BLaER1 treated with 17β-estradiol and CSF1 and Interleukin-3, amounts not matched to agents 10 nM and 100 nM (cell line): ENCODE measurements at regions not wholly inside any gene's neighbourhood (a gene's known extent, or its start where the extent isn't known, plus 50 kb on each side); places are given as distances from the start of the nearest gene placed in this dataset.
"Not testable (repeated sequence)": the region's sequence is repeated elsewhere in the genome, so short reads cannot be mapped to it uniquely, and the experiment has no call there.

Source experiments
- H3K27ac ChIP-seq, 11 experiments: shearing (Covaris generic); formaldehyde crosslinking; 2 replicates each; pipeline ENCODE4 v1.8.1; 2022
- H3K27me3 ChIP-seq, 11 experiments: shearing (Covaris generic); formaldehyde crosslinking; 2 replicates each; pipeline ENCODE4 v1.8.1; 2022
- H3K36me3 ChIP-seq, 11 experiments: shearing (Covaris generic); formaldehyde crosslinking; 2 replicates each; pipeline ENCODE4 v1.8.1; 2022
- H3K4me1 ChIP-seq, 10 experiments: shearing (Covaris generic); formaldehyde crosslinking; 2 replicates each; pipeline ENCODE4 v1.8.1; 2022
- H3K4me2 ChIP-seq, 11 experiments: shearing (Covaris generic); formaldehyde crosslinking; 2 replicates each; pipeline ENCODE4 v1.8.1; 2022
- H3K4me3 ChIP-seq, 10 experiments: shearing (Covaris generic); formaldehyde crosslinking; 2 replicates each; pipeline ENCODE4 v1.8.1; 2022
- H3K9ac ChIP-seq, 11 experiments: shearing (Covaris generic); formaldehyde crosslinking; 2 replicates each; pipeline ENCODE4 v1.8.1; 2022
- H3K9me3 ChIP-seq, 11 experiments: shearing (Covaris generic); formaldehyde crosslinking; replicated peaks in 1 of 11; 2 replicates each; pipeline ENCODE4 v1.8.1; 2022
- H4K20me1 ChIP-seq, 11 experiments: shearing (Covaris generic); formaldehyde crosslinking; 2 replicates each; pipeline ENCODE4 v1.8.1; 2022
- Cebpa-rat ChIP-seq, 11 experiments: shearing (Covaris generic); IDR thresholded peaks; 2 replicates each; pipeline ENCODE4 v1.8.1; 2022

- TF ChIP-seq Cebpa-rat (IDR thresholded peaks at IDR 0.05) = no peak
- H3K4me3 ChIP-seq = no peak overlapping the region
Measured at GRCh38 chr2:190150413-190150812, 87.9 kb upstream of the MSTN start.

GRCh38 chr2:190149908-190150307, 87.4 kb upstream of the MSTN start:
- Histone ChIP-seq H3K9ac (no peak overlapping the region), H3K36me3 (no peaks in the 10 kb centered on the region), H3K4me1 (no peaks in the 10 kb centered on the region), H3K9me3 (peaks cover 0 to 6% (median 0%) of the 10 kb centered on the region in 11 experiments; a peak in 2 of 22 replicates), H4K20me1 (no peaks in the 10 kb centered on the region), H3K4me3 (no peak overlapping the region), H3K27me3 (no peaks in the 10 kb centered on the region), H3K27ac (no peak overlapping the region), H3K4me2 (no peak overlapping the region)
- no peak for TF ChIP-seq Cebpa-rat (IDR thresholded peaks at IDR 0.05)

More at GRCh38 chr2:190150413-190150812, 87.9 kb upstream of the MSTN start:
- peaks cover 0 to 6% (median 0%) of the 10 kb centered on the region in 11 experiments; a peak in 2 of 22 replicates for H3K9me3 ChIP-seq
- H3K4me1 ChIP-seq = no peaks in the 10 kb centered on the region
- no peak overlapping the region for H3K9ac ChIP-seq
- no peaks in the 10 kb centered on the region for H4K20me1 ChIP-seq
- H3K4me2 ChIP-seq = no peak overlapping the region
- no peak overlapping the region for H3K27ac ChIP-seq
- H3K36me3 ChIP-seq = no peaks in the 10 kb centered on the region
- no peaks in the 10 kb centered on the region for H3K27me3 ChIP-seq

- H3K4me1 ChIP-seq = no peaks in the 10 kb centered on the region
- no peak overlapping the region for H3K9ac ChIP-seq
- no peak overlapping the region for H3K27ac ChIP-seq
- peaks cover 0 to 6% (median 0%) of the 10 kb centered on the region in 11 experiments; a peak in 2 of 22 replicates for H3K9me3 ChIP-seq
- no peak for TF ChIP-seq Cebpa-rat (IDR thresholded peaks at IDR 0.05)
- H3K4me3 ChIP-seq = no peak overlapping the region
- H3K4me2 ChIP-seq = no peak overlapping the region
- no peaks in the 10 kb centered on the region for H3K36me3 ChIP-seq
- no peaks in the 10 kb centered on the region for H3K27me3 ChIP-seq
- H4K20me1 ChIP-seq = no peaks in the 10 kb centered on the region
Measured at GRCh38 chr2:190149200-190149599, 86.7 kb upstream of the MSTN start.

GRCh38 chr2:190146109-190146508, 83.6 kb upstream of the MSTN start:
- not testable (repeated sequence) for H3K9ac ChIP-seq, H3K4me2 ChIP-seq, H3K4me1 ChIP-seq, H3K27me3 ChIP-seq, H3K4me3 ChIP-seq, H3K27ac ChIP-seq, H4K20me1 ChIP-seq, H3K36me3 ChIP-seq
- peaks cover 9 to 24% (median 15%) of the 10 kb centered on the region in 11 experiments for H3K9me3 ChIP-seq

GRCh38 chr2:190140474-190140873, 77.9 kb upstream of the MSTN start:
- not testable (repeated sequence) for H3K9ac ChIP-seq, H3K4me3 ChIP-seq, H3K4me1 ChIP-seq, H3K36me3 ChIP-seq, H3K27ac ChIP-seq, H4K20me1 ChIP-seq, H3K4me2 ChIP-seq, H3K27me3 ChIP-seq
- peaks cover 33 to 58% (median 44%) of the 10 kb centered on the region in 11 experiments for H3K9me3 ChIP-seq

- H4K20me1 ChIP-seq = no peaks in the 10 kb centered on the region
- H3K27ac ChIP-seq = no peak overlapping the region
- no peaks in the 10 kb centered on the region; a peak in 2 of 22 replicates for H3K36me3 ChIP-seq
- H3K9me3 ChIP-seq = peaks cover 33 to 58% (median 44%) of the 10 kb centered on the region in 11 experiments
- no peak for TF ChIP-seq Cebpa-rat (IDR thresholded peaks at IDR 0.05)
- no peaks in the 10 kb centered on the region for H3K27me3 ChIP-seq
- no peak overlapping the region for H3K4me3 ChIP-seq
- no peaks in the 10 kb centered on the region for H3K4me1 ChIP-seq
- H3K9ac ChIP-seq = no peak overlapping the region
- no peak overlapping the region for H3K4me2 ChIP-seq
Measured at GRCh38 chr2:190139371-190139770, 76.8 kb upstream of the MSTN start.

GRCh38 chr2:190138032-190138431, 75.5 kb upstream of the MSTN start:
- Histone ChIP-seq H3K4me3 (no peak overlapping the region), H3K9me3 (peaks cover 33 to 58% (median 44%) of the 10 kb centered on the region in 11 experiments), H3K36me3 (no peaks in the 10 kb centered on the region; a peak in 2 of 22 replicates), H3K9ac (no peak overlapping the region), H3K27ac (no peak overlapping the region), H4K20me1 (no peaks in the 10 kb centered on the region), H3K4me2 (no peak overlapping the region), H3K4me1 (no peaks in the 10 kb centered on the region), H3K27me3 (no peaks in the 10 kb centered on the region)
- TF ChIP-seq Cebpa-rat (IDR thresholded peaks at IDR 0.05) = no peak

- Histone ChIP-seq H3K9ac (no peak overlapping the region), H3K27ac (no peak overlapping the region), H3K36me3 (no peaks in the 10 kb centered on the region; a peak in 2 of 22 replicates), H3K4me3 (no peak overlapping the region), H3K9me3 (peaks cover 33 to 54% (median 42%) of the 10 kb centered on the region in 11 experiments), H3K4me1 (no peaks in the 10 kb centered on the region), H3K27me3 (no peaks in the 10 kb centered on the region), H3K4me2 (no peak overlapping the region), H4K20me1 (no peaks in the 10 kb centered on the region)
- no peak for TF ChIP-seq Cebpa-rat (IDR thresholded peaks at IDR 0.05)
Measured at GRCh38 chr2:190137561-190137960, 75.0 kb upstream of the MSTN start.

GRCh38 chr2:190136825-190137224, 74.3 kb upstream of the MSTN start:
- Histone ChIP-seq H3K27me3 (no peaks in the 10 kb centered on the region), H3K4me1 (no peaks in the 10 kb centered on the region), H3K36me3 (no peaks in the 10 kb centered on the region; a peak in 2 of 22 replicates), H3K27ac (no peak overlapping the region), H3K9ac (no peak overlapping the region), H4K20me1 (no peaks in the 10 kb centered on the region), H3K4me2 (no peak overlapping the region), H3K9me3 (peaks cover 28 to 47% (median 34%) of the 10 kb centered on the region in 11 experiments), H3K4me3 (no peak overlapping the region)
- TF ChIP-seq Cebpa-rat (IDR thresholded peaks at IDR 0.05) = no peak

- no peak for TF ChIP-seq Cebpa-rat (IDR thresholded peaks at IDR 0.05)
Measured at GRCh38 chr2:190136259-190136658, 73.7 kb upstream of the MSTN start.

More at GRCh38 chr2:190136259-190136658, 73.7 kb upstream of the MSTN start:
- no peak overlapping the region for H3K4me3 ChIP-seq
- H4K20me1 ChIP-seq = no peaks in the 10 kb centered on the region
- no peak overlapping the region for H3K4me2 ChIP-seq
- H3K36me3 ChIP-seq = no peaks in the 10 kb centered on the region; a peak in 2 of 22 replicates
- no peak overlapping the region for H3K27ac ChIP-seq
- peaks cover 23 to 41% (median 29%) of the 10 kb centered on the region in 11 experiments for H3K9me3 ChIP-seq
- no peaks in the 10 kb centered on the region for H3K4me1 ChIP-seq
- no peak overlapping the region for H3K9ac ChIP-seq
- H3K27me3 ChIP-seq = no peaks in the 10 kb centered on the region
